ENCODE measurements at regions not wholly inside any gene's neighbourhood (a gene's known extent, or its start where the extent isn't known, plus 50 kb on each side); places are given as distances from the start of the nearest gene placed in this dataset.

GRCh38 chr2:6792883-6793282, 72.8 kb downstream of the CMPK2 start (continued):
- no peak for TF ChIP-seq YEATS2 (CRISPR knock-in tag; IDR thresholded peaks at IDR 0.05; ENCODE audit: borderline replicate concordance)
- no peak for TF ChIP-seq ZNF615 (CRISPR knock-in tag; IDR thresholded peaks at IDR 0.05; ENCODE audit: borderline replicate concordance)
- no peak for TF ChIP-seq HOMEZ (CRISPR knock-in tag; IDR thresholded peaks at IDR 0.05; ENCODE audit: low read depth)
- no peak for TF ChIP-seq RFXANK (CRISPR knock-in tag; IDR thresholded peaks at IDR 0.05)
- TF ChIP-seq HMGA1 (CRISPR knock-in tag; conservative IDR thresholded peaks at IDR 0.05) = no peak

- Histone ChIP-seq H3K79me2 (ENCODE audit: insufficient read depth, low read length) (no peaks in the 10 kb centered on the region), H2AFZ (ENCODE audit: low read length) (no peak overlapping the region), H3K4me2 (ENCODE audit: low read depth, low read length) (no peak overlapping the region), H3K9me3 (ENCODE audit: low read length) (no peaks in the 10 kb centered on the region), H3K4me1 (ENCODE audit: insufficient read depth, low read length) (no peaks in the 10 kb centered on the region), H4K20me1 (ENCODE audit: insufficient read depth, low read length) (no peaks in the 10 kb centered on the region), H3K36me3 (replicated peaks in 1 of 2; ENCODE audit: control insufficient read depth in 1 of 2, insufficient read depth in 2 of 2, low read length in 2 of 2) (no peaks in the 10 kb centered on the region), H3K27me3 (ENCODE audit: control insufficient read depth in 1 of 2, insufficient read depth in 2 of 2, low read length in 2 of 2) (peaks cover 0 to 7% of the 10 kb centered on the region in 2 experiments; a peak in 2 of 5 replicates), H3K4me3 (replicated peaks in 1 of 3; ENCODE audit: insufficient read depth in 1 of 3, low read depth in 2 of 3, low read length in 3 of 3) (no peak overlapping the region), H3K9ac (ENCODE audit: insufficient read depth, low read depth, low read length) (no peak overlapping the region), H3K27ac (ENCODE audit: extremely low read length, insufficient read depth, low read length) (no peak overlapping the region)
- CTCF ChIA-PET (ENCODE audit: low intra/inter-chr PET ratio, low total read pairs) = no interaction called here
- POLR2A ChIA-PET = no interaction called here
- in situ Hi-C loops (cut with HindIII; ENCODE audit: extremely low pct_ligation_motif_present, low pct_unique_long_range_greater_than_20kb) (no loop called here), intact Hi-C loops (cut with micrococcal nuclease; ENCODE audit: unreplicated experiment) (no loop called here)
- 4% methylated on average over 3 of the region's 3 CpGs for WGBS (ENCODE audit: low lambda C conversion rate)
- peak; percentile 47 for DNase-seq (ENCODE audit: low spot score)
- peak; percentile 65 for ATAC-seq
- no TSS peak for BruUV-seq (replicated peaks)
- no peak for TF ChIP-seq RFX3 (CRISPR knock-in tag; IDR thresholded peaks at IDR 0.05)
- peak; percentile 17; the same call in 1 of the 2 replicates for TF ChIP-seq CREB1 (IDR thresholded peaks at IDR 0.05)
- TF ChIP-seq CREB1 (CRISPR knock-in tag; IDR thresholded peaks at IDR 0.05) = peak; percentile 70; the same call in 1 of the 2 replicates
- TF ChIP-seq SMAD9 (CRISPR knock-in tag; IDR thresholded peaks at IDR 0.05) = no peak
- no peak for TF ChIP-seq ZXDC (CRISPR knock-in tag; IDR thresholded peaks at IDR 0.05)
- peak; percentile 66 for TF ChIP-seq CEBPG (CRISPR knock-in tag; IDR thresholded peaks at IDR 0.05)
- peak; percentile 94 for TF ChIP-seq CEBPB (IDR thresholded peaks at IDR 0.05; ENCODE audit: borderline replicate concordance, low read depth, low read length)
- TF ChIP-seq SOX6 (IDR thresholded peaks at IDR 0.05) = no peak
- TF ChIP-seq SOX6 (CRISPR knock-in tag; IDR thresholded peaks at IDR 0.05) = peak; percentile 14; the same call in 1 of the 2 replicates
- peak; percentile 88 for TF ChIP-seq ZBTB21 (CRISPR knock-in tag; IDR thresholded peaks at IDR 0.05)
- TF ChIP-seq ATF4 (CRISPR knock-in tag; IDR thresholded peaks at IDR 0.05) = peak in 1 of 2 experiments; percentile 82; a peak in 2 of 4 replicates
- FAIRE-seq = no peak
Measured at GRCh38 chr2:6793371-6793770, 72.3 kb downstream of the CMPK2 start.

All from HepG2 (cell line).